HG02763 (cell line): ENCODE measurements at regions not wholly inside any gene's neighbourhood (a gene's known extent, or its start where the extent isn't known, plus 50 kb on each side); places are given as distances from the start of the nearest gene placed in this dataset.

ENCODE experiments used
- ATAC-seq: cut with Tn5 transposase; IDR thresholded peaks from one replicate; pipeline ENCODE4 v1.9.1; 2021; ENCODE audit warnings: mild to moderate bottlenecking, moderate library complexity; ENCODE audit not compliant: unreplicated experiment

GRCh38 chr13:78428646-78429045 is 174.7 kb downstream of the POU4F1 start:
- ATAC-seq, result no peak

- no peak for ATAC-seq
These were observed 177.2 kb downstream of the POU4F1 start for GRCh38 chr13:78426183-78426582.

GRCh38 chr13:78420814-78421213 is 182.5 kb downstream of the POU4F1 start:
- peak; percentile 79 for ATAC-seq

- ATAC-seq, result no peak
These were observed 189.3 kb downstream of the POU4F1 start for GRCh38 chr13:78413887-78414553.

- no peak for ATAC-seq
These were observed 192.5 kb downstream of the POU4F1 start for GRCh38 chr13:78410847-78411246.

GRCh38 chr13:78410164-78410563 is 193.2 kb downstream of the POU4F1 start:
- no peak for ATAC-seq

GRCh38 chr13:78409172-78409571 is 194.2 kb downstream of the POU4F1 start:
- ATAC-seq, result no peak

- ATAC-seq, result no peak
These were observed 198.4 kb downstream of the POU4F1 start for GRCh38 chr13:78404846-78405360.

- no peak for ATAC-seq
These were observed 200.5 kb downstream of the POU4F1 start for GRCh38 chr13:78402708-78403400.

GRCh38 chr13:78401873-78402707 is 201.3 kb downstream of the POU4F1 start:
- ATAC-seq, result no peak

- peak; percentile 96 for ATAC-seq
These were observed 204.5 kb downstream of the POU4F1 start for GRCh38 chr13:78398743-78399410.

GRCh38 chr13:78393286-78394142 is 209.8 kb downstream of the POU4F1 start:
- no peak for ATAC-seq

- no peak for ATAC-seq
These were observed 219.5 kb downstream of the POU4F1 start for GRCh38 chr13:78383899-78384298.

GRCh38 chr13:78383071-78383484 is 220.3 kb downstream of the POU4F1 start:
- no peak for ATAC-seq

- no peak for ATAC-seq
These were observed 220.9 kb downstream of the POU4F1 start for GRCh38 chr13:78382491-78382890.

- ATAC-seq, result no peak
These were observed 226.5 kb downstream of the POU4F1 start for GRCh38 chr13:78376822-78377221.

- ATAC-seq, result no peak
These were observed 227.3 kb downstream of the POU4F1 start for GRCh38 chr13:78376033-78376432.

GRCh38 chr13:78372581-78372980 is 230.8 kb downstream of the POU4F1 start:
- no peak for ATAC-seq

GRCh38 chr13:78370231-78370630 is 233.1 kb downstream of the POU4F1 start:
- no peak for ATAC-seq

- ATAC-seq, result no peak
These were observed 238.6 kb downstream of the POU4F1 start for GRCh38 chr13:78364711-78365110.
